ENCODE measurements at regions not wholly inside any gene's neighbourhood (a gene's known extent, or its start where the extent isn't known, plus 50 kb on each side); places are given as distances from the start of the nearest gene placed in this dataset.

- intact Hi-C loops (cut with micrococcal nuclease; ENCODE audit: unreplicated experiment) (no loop called here), in situ Hi-C loops (cut with HindIII; ENCODE audit: extremely low pct_ligation_motif_present, low pct_unique_long_range_greater_than_20kb) (no loop called here)
- ChIA-PET POLR2A (no interaction called here), CTCF (ENCODE audit: low intra/inter-chr PET ratio, low total read pairs) (no interaction called here)
- Histone ChIP-seq H3K27me3 (ENCODE audit: control insufficient read depth in 1 of 2, insufficient read depth in 2 of 2, low read length in 2 of 2) (no peaks in the 10 kb centered on the region), H2AFZ (ENCODE audit: low read length) (no peak overlapping the region), H3K9ac (ENCODE audit: insufficient read depth, low read depth, low read length) (no peak overlapping the region), H3K9me3 (ENCODE audit: low read length) (no peaks in the 10 kb centered on the region), H3K4me2 (ENCODE audit: low read depth, low read length) (no peak overlapping the region), H3K79me2 (ENCODE audit: insufficient read depth, low read length) (no peaks in the 10 kb centered on the region), H3K36me3 (replicated peaks in 1 of 2; ENCODE audit: control insufficient read depth in 1 of 2, insufficient read depth in 2 of 2, low read length in 2 of 2) (no peaks in the 10 kb centered on the region), H3K27ac (ENCODE audit: extremely low read length, insufficient read depth, low read length) (no peak overlapping the region), H4K20me1 (ENCODE audit: insufficient read depth, low read length) (no peaks in the 10 kb centered on the region), H3K4me1 (ENCODE audit: insufficient read depth, low read length) (no peaks in the 10 kb centered on the region), H3K4me3 (replicated peaks in 1 of 3; ENCODE audit: insufficient read depth in 1 of 3, low read depth in 2 of 3, low read length in 3 of 3) (no peak overlapping the region)
- ATAC-seq (no peak), DNase-seq (ENCODE audit: low spot score) (no peak), FAIRE-seq (no peak)
- TF ChIP-seq ZNF577 (CRISPR knock-in tag; IDR thresholded peaks at IDR 0.05; ENCODE audit: borderline replicate concordance, low read depth) (no peak), ZNF567 (CRISPR knock-in tag; IDR thresholded peaks at IDR 0.05; ENCODE audit: borderline replicate concordance) (no peak), MAX (IDR thresholded peaks at IDR 0.05) (no peak), MLLT10 (CRISPR knock-in tag; IDR thresholded peaks at IDR 0.05) (no peak), THAP8 (CRISPR knock-in tag; IDR thresholded peaks at IDR 0.05; ENCODE audit: borderline replicate concordance) (no peak)
- WGBS (ENCODE audit: low lambda C conversion rate) = 8% methylated on average over 4 of the region's 4 CpGs
- no TSS peak for BruUV-seq (replicated peaks)
Measured at GRCh38 chr6:10156875-10157274, 258.0 kb downstream of the TFAP2A start.

- no peaks in the 10 kb centered on the region for H3K36me3 ChIP-seq (replicated peaks in 1 of 2; ENCODE audit: control insufficient read depth in 1 of 2, insufficient read depth in 2 of 2, low read length in 2 of 2)
- intact Hi-C loops (cut with micrococcal nuclease; ENCODE audit: unreplicated experiment) = no loop called here
- ChIA-PET CTCF (ENCODE audit: low intra/inter-chr PET ratio, low total read pairs) (no interaction called here), POLR2A (no interaction called here)
- no peak overlapping the region for H2AFZ ChIP-seq (ENCODE audit: low read length)
- no peak overlapping the region for H3K9ac ChIP-seq (ENCODE audit: insufficient read depth, low read depth, low read length)
- H3K4me2 ChIP-seq (ENCODE audit: low read depth, low read length) = no peak overlapping the region
- no peaks in the 10 kb centered on the region for H3K9me3 ChIP-seq (ENCODE audit: low read length)
- no peak overlapping the region for H3K4me3 ChIP-seq (replicated peaks in 1 of 3; ENCODE audit: insufficient read depth in 1 of 3, low read depth in 2 of 3, low read length in 3 of 3)
- H3K27ac ChIP-seq (ENCODE audit: extremely low read length, insufficient read depth, low read length) = no peak overlapping the region
- no peaks in the 10 kb centered on the region for H3K4me1 ChIP-seq (ENCODE audit: insufficient read depth, low read length)
- BruUV-seq (replicated peaks) = no TSS peak
- ATAC-seq (no peak), FAIRE-seq (no peak), DNase-seq (ENCODE audit: low spot score) (no peak)
- H4K20me1 ChIP-seq (ENCODE audit: insufficient read depth, low read length) = no peaks in the 10 kb centered on the region
- H3K79me2 ChIP-seq (ENCODE audit: insufficient read depth, low read length) = no peaks in the 10 kb centered on the region
- no peaks in the 10 kb centered on the region for H3K27me3 ChIP-seq (ENCODE audit: control insufficient read depth in 1 of 2, insufficient read depth in 2 of 2, low read length in 2 of 2)
- in situ Hi-C loops (cut with HindIII; ENCODE audit: extremely low pct_ligation_motif_present, low pct_unique_long_range_greater_than_20kb) = no loop called here
- TF ChIP-seq HNF4G (IDR thresholded peaks at IDR 0.05; ENCODE audit: borderline replicate concordance, low read depth, low read length) (no peak), HNF4G (CRISPR knock-in tag; IDR thresholded peaks at IDR 0.05; ENCODE audit: borderline replicate concordance, low read depth) (no peak), MIER3 (CRISPR knock-in tag; IDR thresholded peaks at IDR 0.05; ENCODE audit: borderline replicate concordance) (no peak), GATAD1 (CRISPR knock-in tag; IDR thresholded peaks at IDR 0.05) (no peak), ZNF317 (CRISPR knock-in tag; IDR thresholded peaks at IDR 0.05) (no peak), ZBTB8A (CRISPR knock-in tag; IDR thresholded peaks at IDR 0.05; ENCODE audit: borderline replicate concordance, low read depth) (no peak), MZF1 (CRISPR knock-in tag; IDR thresholded peaks at IDR 0.05; ENCODE audit: borderline replicate concordance) (no peak), MED1 (CRISPR knock-in tag; IDR thresholded peaks at IDR 0.05) (no peak), KDM4B (CRISPR knock-in tag; IDR thresholded peaks at IDR 0.05) (no peak), HINFP (CRISPR knock-in tag; IDR thresholded peaks at IDR 0.05; ENCODE audit: low read depth) (no peak), ZNF367 (CRISPR knock-in tag; IDR thresholded peaks at IDR 0.05; ENCODE audit: borderline replicate concordance) (no peak), EEA1 (CRISPR knock-in tag; IDR thresholded peaks at IDR 0.05; ENCODE audit: borderline replicate concordance) (no peak), SMAD1 (CRISPR knock-in tag; IDR thresholded peaks at IDR 0.05; ENCODE audit: borderline replicate concordance, low read depth) (no peak), ZNF530 (CRISPR knock-in tag; IDR thresholded peaks at IDR 0.05; ENCODE audit: low read depth) (no peak)
Measured at GRCh38 chr6:10154251-10154650, 260.6 kb downstream of the TFAP2A start.

Data from HepG2 (cell line).